IMR-90 (cell line): ENCODE measurements at regions not wholly inside any gene's neighbourhood (a gene's known extent, or its start where the extent isn't known, plus 50 kb on each side); places are given as distances from the start of the nearest gene placed in this dataset.

ENCODE experiments used
- ATAC-seq: fragments of 200-7000 bp; cut with Tn5 transposase; 2 replicates; pipeline ENCODE4 v1.9.1; 2020; ENCODE audit warnings: low read depth, mild to moderate bottlenecking, moderate library complexity
- BruUV-seq: library from RNA; stranded (reverse); fragments of 400-500 nt; replicated peaks from 2 replicates; lab custom pipeline; 2021; lab: Mats Ljungman, UMichigan
- CTCF ChIA-PET: fragments of 300-600 bp; formaldehyde crosslinking; extraction: SDS; loops from one replicate; lab custom pipeline; 2021; ENCODE audit warnings: antibody characterized with exemption; lab: Yijun Ruan, JAX
- POLR2A ChIA-PET: fragments of 300-600 bp; sonication (Branson Sonifier 250); formaldehyde crosslinking; loops from one replicate; lab custom pipeline; 2022; ENCODE audit warnings: antibody characterized with exemption; ENCODE audit not compliant: unreplicated experiment; lab: Charles Lee
- DNase-seq: peaks from one replicate; pipeline ENCODE4 v3.0.0; 2013
- H2AFZ ChIP-seq: replicated peaks from 2 replicates; pipeline ENCODE3; 2013; ENCODE audit warnings: low read length, mild to moderate bottlenecking; ENCODE audit not compliant: poor library complexity
- H2AK5ac ChIP-seq: 2 replicates; pipeline ENCODE4 v1.6.1; 2013; ENCODE audit warnings: low read depth, low read length, inconsistent platforms
- H2AK9ac ChIP-seq: replicated peaks from 2 replicates; pipeline ENCODE3; 2013; ENCODE audit warnings: mild to moderate bottlenecking, low read depth, low read length, moderate library complexity; ENCODE audit not compliant: poor library complexity
- H2BK120ac ChIP-seq: 2 replicates; pipeline ENCODE4 v1.6.1; 2013; ENCODE audit warnings: low read depth, low read length, inconsistent platforms
- H2BK15ac ChIP-seq: 3 replicates; pipeline ENCODE4 v1.6.1; 2013; ENCODE audit warnings: low read depth, low read length, inconsistent platforms
- H2BK20ac ChIP-seq: 2 replicates; pipeline ENCODE4 v1.6.1; 2013; ENCODE audit warnings: low read depth, mild to moderate bottlenecking, inconsistent platforms, low read length, moderate library complexity
- H2BK5ac ChIP-seq: 2 replicates; pipeline ENCODE4 v1.6.1; 2013; ENCODE audit warnings: mild to moderate bottlenecking, low read depth, low read length, inconsistent platforms; ENCODE audit not compliant: poor library complexity, severe bottlenecking
- H3K14ac ChIP-seq: replicated peaks from 2 replicates; pipeline ENCODE4 v1.6.1; 2013; ENCODE audit warnings: low read depth, low read length, inconsistent platforms
- H3K18ac ChIP-seq: 2 replicates; pipeline ENCODE4 v1.6.1; 2013; ENCODE audit warnings: low read depth, low read length, control low read depth
- H3K23ac ChIP-seq: 2 replicates; pipeline ENCODE4 v1.6.1; 2013; ENCODE audit warnings: low read depth, low read length, inconsistent platforms
- H3K27ac ChIP-seq: 2 replicates; pipeline ENCODE4 v1.5.1; 2013; ENCODE audit warnings: mild to moderate bottlenecking, control low read depth, low read length; ENCODE audit not compliant: insufficient read depth
- H3K27me3 ChIP-seq: 2 replicates; pipeline ENCODE4 v1.6.1; 2013; ENCODE audit warnings: low read length; ENCODE audit not compliant: control insufficient read depth, insufficient read depth
- H3K36me3 ChIP-seq: 2 replicates; pipeline ENCODE4 v1.6.1; 2013; ENCODE audit warnings: low read length, mixed read lengths; ENCODE audit not compliant: control insufficient read depth, insufficient read depth
- H3K4ac ChIP-seq: 2 replicates; pipeline ENCODE4 v1.6.1; 2013; ENCODE audit warnings: low read depth, low read length, inconsistent platforms
- H3K4me1 ChIP-seq: 2 replicates; pipeline ENCODE4 v1.6.1; 2013; ENCODE audit warnings: low read length, mixed read lengths; ENCODE audit not compliant: control insufficient read depth, insufficient read depth
- H3K4me2 ChIP-seq: 2 replicates; pipeline ENCODE4 v1.6.1; 2013; ENCODE audit warnings: low read depth, mild to moderate bottlenecking, control low read depth, low read length, moderate library complexity
- H3K4me3 ChIP-seq: 2 replicates; pipeline ENCODE4 v1.5.1; 2013; ENCODE audit warnings: low read depth, mild to moderate bottlenecking, control low read depth, low read length, moderate library complexity; ENCODE audit not compliant: insufficient read depth
- H3K56ac ChIP-seq: 2 replicates; pipeline ENCODE4 v1.6.1; 2013; ENCODE audit warnings: low read length, inconsistent platforms; ENCODE audit not compliant: insufficient read depth; ENCODE audit errors: extremely low read depth
- H3K79me1 ChIP-seq, 2 experiments: 2 replicates each; pipeline ENCODE4 v1.6.1; 2013; ENCODE audit warnings: low read length in 2 of 2, inconsistent platforms in 1 of 2, low read depth in 1 of 2
- H3K9ac ChIP-seq: 2 replicates; pipeline ENCODE4 v1.6.1; 2013; ENCODE audit warnings: low read depth, low read length, control low read depth
- H3K9me1 ChIP-seq: 2 replicates; pipeline ENCODE4 v1.6.1; 2013; ENCODE audit warnings: low read length, inconsistent platforms; ENCODE audit not compliant: insufficient read depth
- H3K9me3 ChIP-seq: 2 replicates; pipeline ENCODE4 v1.6.1; 2013; ENCODE audit warnings: low read length; ENCODE audit not compliant: control insufficient read depth, insufficient read depth
- H4K20me1 ChIP-seq: 2 replicates; pipeline ENCODE4 v1.6.1; 2013; ENCODE audit warnings: low read length, inconsistent platforms; ENCODE audit not compliant: insufficient read depth
- H4K5ac ChIP-seq: 2 replicates; pipeline ENCODE4 v1.6.1; 2013; ENCODE audit warnings: mild to moderate bottlenecking, low read depth, low read length, control low read depth
- H4K8ac ChIP-seq, 2 experiments: 2 replicates each; pipeline ENCODE4 v1.6.1; 2013; ENCODE audit warnings: low read depth in 2 of 2, low read length in 2 of 2, control low read depth in 1 of 2, inconsistent platforms in 1 of 2
- H4K91ac ChIP-seq: 2 replicates; pipeline ENCODE4 v1.6.1; 2013; ENCODE audit warnings: low read depth, low read length, inconsistent platforms; ENCODE audit not compliant: insufficient read depth
- FOS ChIP-seq: fragments of 150-350 bp; IDR thresholded peaks from 2 replicates; pipeline ENCODE4 v1.6.1; 2016; ENCODE audit warnings: low read depth, low read length
- MAZ ChIP-seq: IDR thresholded peaks from 2 replicates; pipeline ENCODE4 v1.6.1; 2012; ENCODE audit warnings: low read depth, mild to moderate bottlenecking, low read length, improper control_type of control experiment, moderate library complexity, borderline replicate concordance
- MXI1 ChIP-seq: IDR thresholded peaks from 2 replicates; pipeline ENCODE4 v1.6.1; 2012; ENCODE audit warnings: low read depth, mild to moderate bottlenecking, low read length, moderate library complexity, borderline replicate concordance
- RFX5 ChIP-seq: IDR thresholded peaks from 2 replicates; pipeline ENCODE4 v1.8.0; 2012; ENCODE audit warnings: low read depth, mild to moderate bottlenecking, low read length, moderate library complexity
- SMC3 ChIP-seq: fragments of 150-350 bp; IDR thresholded peaks from 2 replicates; pipeline ENCODE4 v1.6.1; 2016; ENCODE audit warnings: low read depth, mild to moderate bottlenecking, antibody characterized with exemption, low read length, moderate library complexity
- WGBS, 2 experiments: methylation state at CpG; one replicate each; pipeline versions ENCODE4 v1.1.5 to v1.1.7; 2013; ENCODE audit warnings: missing lambda C conversion rate in 2 of 2; ENCODE audit not compliant: insufficient read length in 1 of 2; ENCODE audit errors: extremely low coverage in 2 of 2; 5-methylcytosine and 5-hydroxymethylcytosine counted together
- dilution Hi-C: fragments of 300-500 bp; cut with HindIII; formaldehyde crosslinking; loops from one replicate; pipeline ENCODE4 v1.14.3; 2018; ENCODE audit warnings: low sequenced_read_pairs; ENCODE audit not compliant: unreplicated experiment
- in situ Hi-C: fragments of 300-500 bp; cut with MboI; formaldehyde crosslinking; loops from 3 replicates; pipeline ENCODE4 v1.14.3; 2019; ENCODE audit warnings: low sequenced_read_pairs, inconsistent platforms, mixed read lengths
- intact Hi-C: fragments of 100-400 bp; cut with micrococcal nuclease; formaldehyde crosslinking; loops from 2 replicates; pipeline ENCODE4 v1.10.0; 2022
- TF ChIP-seq, protein P1 (sequence below): conservative IDR thresholded peaks from 2 replicates; pipeline ENCODE4 v1.5.1; 2012; ENCODE audit warnings: mild to moderate bottlenecking, low read depth, low read length, improper control_type of control experiment

DNA sequence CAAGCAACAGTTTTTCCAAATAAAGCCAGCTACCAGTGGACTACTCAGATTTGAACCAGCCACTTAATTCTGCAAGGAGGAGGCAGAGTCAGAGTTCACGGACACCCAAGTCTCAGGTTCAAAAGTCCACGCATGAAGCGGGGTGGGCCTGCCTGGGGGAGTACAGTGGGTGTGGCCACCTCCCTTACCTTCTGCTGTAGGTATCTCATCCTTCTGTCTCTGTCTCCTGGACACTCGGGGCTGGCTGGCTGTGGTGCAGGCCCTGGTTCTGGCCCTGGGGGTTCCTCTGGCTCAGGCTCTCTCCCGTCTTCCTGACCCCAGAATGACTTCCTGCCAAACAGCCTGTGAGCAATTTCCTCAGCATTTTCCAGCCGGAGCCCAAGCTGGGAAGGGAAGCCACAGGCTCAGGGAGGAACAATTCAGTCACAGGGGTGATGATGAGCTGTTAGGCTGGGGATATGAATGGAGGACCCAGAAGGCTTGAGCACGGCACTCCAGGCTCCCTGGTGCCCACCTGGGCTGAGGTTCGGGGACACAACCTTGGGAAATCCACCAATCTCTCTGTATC is 101.9 kb downstream of the LITAF start:
- peak overlapping the region; percentile 58 for H2BK120ac ChIP-seq
- ATAC-seq, result peak; percentile 55; the same call in 1 of the 2 replicates
- H3K18ac ChIP-seq, result peak overlapping the region; percentile 69; the same call in 1 of the 2 replicates
- H2BK15ac ChIP-seq, result peak overlapping the region; percentile 74; the same call in 2 of the 3 replicates
- H4K5ac ChIP-seq, result peak overlapping the region; percentile 77; the same call in 1 of the 2 replicates
- H3K27ac ChIP-seq, result 0 out of 2 replicates have a peak overlapping the region, but pooled peaks have one; percentile 14
- H3K56ac ChIP-seq, result no peak overlapping the region
- peak overlapping the region; percentile 43 for H2BK5ac ChIP-seq
- H3K4ac ChIP-seq, result peak overlapping the region; percentile 50
- H2AK5ac ChIP-seq, result peak overlapping the region; percentile 66
- H3K14ac ChIP-seq, result peak overlapping the region; percentile 69; the same call in 1 of the 2 replicates
- dilution Hi-C loops, result no loop called here
- H3K9me3 ChIP-seq, result no peaks in the 10 kb centered on the region; the same call in 1 of the 2 replicates
- H2AK9ac ChIP-seq, result no peak overlapping the region
- peak overlapping the region; percentile 29 to 85; a peak in 3 of 4 replicates for H4K8ac ChIP-seq
- no peak for TF ChIP-seq MXI1
- TF ChIP-seq RFX5, result no peak
- TF ChIP-seq MAZ, result no peak
- TF ChIP-seq, protein P1, sequence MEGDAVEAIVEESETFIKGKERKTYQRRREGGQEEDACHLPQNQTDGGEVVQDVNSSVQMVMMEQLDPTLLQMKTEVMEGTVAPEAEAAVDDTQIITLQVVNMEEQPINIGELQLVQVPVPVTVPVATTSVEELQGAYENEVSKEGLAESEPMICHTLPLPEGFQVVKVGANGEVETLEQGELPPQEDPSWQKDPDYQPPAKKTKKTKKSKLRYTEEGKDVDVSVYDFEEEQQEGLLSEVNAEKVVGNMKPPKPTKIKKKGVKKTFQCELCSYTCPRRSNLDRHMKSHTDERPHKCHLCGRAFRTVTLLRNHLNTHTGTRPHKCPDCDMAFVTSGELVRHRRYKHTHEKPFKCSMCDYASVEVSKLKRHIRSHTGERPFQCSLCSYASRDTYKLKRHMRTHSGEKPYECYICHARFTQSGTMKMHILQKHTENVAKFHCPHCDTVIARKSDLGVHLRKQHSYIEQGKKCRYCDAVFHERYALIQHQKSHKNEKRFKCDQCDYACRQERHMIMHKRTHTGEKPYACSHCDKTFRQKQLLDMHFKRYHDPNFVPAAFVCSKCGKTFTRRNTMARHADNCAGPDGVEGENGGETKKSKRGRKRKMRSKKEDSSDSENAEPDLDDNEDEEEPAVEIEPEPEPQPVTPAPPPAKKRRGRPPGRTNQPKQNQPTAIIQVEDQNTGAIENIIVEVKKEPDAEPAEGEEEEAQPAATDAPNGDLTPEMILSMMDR, result no peak
- no peak for TF ChIP-seq SMC3
- TF ChIP-seq FOS, result no peak
- in situ Hi-C loops, result no loop called here
- BruUV-seq, result no TSS peak
- H3K9me1 ChIP-seq, result 0 out of 2 replicates have a peak, but pooled peaks cover 3% of the 10 kb centered on the region
- no peak overlapping the region; the same call in 1 of the 2 replicates for H4K91ac ChIP-seq
- no peak overlapping the region for H3K23ac ChIP-seq
- H3K4me2 ChIP-seq, result no peak overlapping the region
- H3K79me1 ChIP-seq, result no peaks in the 10 kb centered on the region
- H3K36me3 ChIP-seq, result no peaks in the 10 kb centered on the region
- H3K4me1 ChIP-seq, result peaks cover 3% of the 10 kb centered on the region; the same call in 1 of the 2 replicates
- no peaks in the 10 kb centered on the region for H3K27me3 ChIP-seq
- DNase-seq, result peak; percentile 73
- ChIA-PET POLR2A (no interaction called here), CTCF (interaction anchor here (1.5 kb wide), 1 partner anchor 10 kb away, joined by 4 read pairs; no protein-coding TSS in a partner anchor)
- no peak overlapping the region for H3K9ac ChIP-seq
- H4K20me1 ChIP-seq, result no peaks in the 10 kb centered on the region
- H3K4me3 ChIP-seq, result no peak overlapping the region
- intact Hi-C loops, result no loop called here
- H2AFZ ChIP-seq, result peak overlapping the region; percentile 85
- H2BK20ac ChIP-seq, result peak overlapping the region; percentile 51; the same call in 1 of the 2 replicates
- no CpG with 5 or more reads among the region's 8 CpGs for WGBS, 2 experiments
